ENCODE measurements at regions not wholly inside any gene's neighbourhood (a gene's known extent, or its start where the extent isn't known, plus 50 kb on each side); places are given as distances from the start of the nearest gene placed in this dataset.

- no peak for TF ChIP-seq CTCF (conservative IDR thresholded peaks at IDR 0.05; ENCODE audit: low read depth, low read length)
- TF ChIP-seq CEBPB (IDR thresholded peaks at IDR 0.05; ENCODE audit: low read depth, low read length) = no peak
- TF ChIP-seq BHLHE40 (IDR thresholded peaks at IDR 0.05; ENCODE audit: low read depth, low read length) = no peak
- TF ChIP-seq POLR2A (IDR thresholded peaks at IDR 0.05; ENCODE audit: low read depth, low read length) = no peak
- TF ChIP-seq MAZ (IDR thresholded peaks at IDR 0.05; ENCODE audit: borderline replicate concordance, low read depth, low read length) = no peak
- TF ChIP-seq RFX5 (IDR thresholded peaks at IDR 0.05; ENCODE audit: low read depth, low read length) = no peak
- TF ChIP-seq FOS (IDR thresholded peaks at IDR 0.05; ENCODE audit: low read depth, low read length) = no peak
- TF ChIP-seq, protein P1, sequence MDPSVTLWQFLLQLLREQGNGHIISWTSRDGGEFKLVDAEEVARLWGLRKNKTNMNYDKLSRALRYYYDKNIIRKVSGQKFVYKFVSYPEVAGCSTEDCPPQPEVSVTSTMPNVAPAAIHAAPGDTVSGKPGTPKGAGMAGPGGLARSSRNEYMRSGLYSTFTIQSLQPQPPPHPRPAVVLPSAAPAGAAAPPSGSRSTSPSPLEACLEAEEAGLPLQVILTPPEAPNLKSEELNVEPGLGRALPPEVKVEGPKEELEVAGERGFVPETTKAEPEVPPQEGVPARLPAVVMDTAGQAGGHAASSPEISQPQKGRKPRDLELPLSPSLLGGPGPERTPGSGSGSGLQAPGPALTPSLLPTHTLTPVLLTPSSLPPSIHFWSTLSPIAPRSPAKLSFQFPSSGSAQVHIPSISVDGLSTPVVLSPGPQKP (IDR thresholded peaks at IDR 0.05; ENCODE audit: borderline replicate concordance, low read depth, low read length) = no peak
- TF ChIP-seq RAD21 (IDR thresholded peaks at IDR 0.05; ENCODE audit: low read length) = no peak
- TF ChIP-seq MXI1 (IDR thresholded peaks at IDR 0.05; ENCODE audit: borderline replicate concordance, low read depth, low read length) = no peak
Measured at GRCh38 chr4:20383283-20383682, 131.6 kb downstream of the SLIT2 start.
